Activated naive CD8-positive, alpha-beta T cell treated with anti-CD3 and anti-CD28 coated beads for 36 hours (primary cell): ENCODE measurements at regions not wholly inside any gene's neighbourhood (a gene's known extent, or its start where the extent isn't known, plus 50 kb on each side); places are given as distances from the start of the nearest gene placed in this dataset.
"Not testable (repeated sequence)": the region's sequence is repeated elsewhere in the genome, so short reads cannot be mapped to it uniquely, and the experiment has no call there.

ENCODE experiments used
- DNase-seq: peaks from one replicate; pipeline ENCODE4 v3.0.0; 2021
- H3K27ac Mint-ChIP-seq: one replicate; pipeline ENCODE4 v1.8.0; 2022; ENCODE audit warnings: mild to moderate bottlenecking, moderate library complexity, mixed read lengths
- H3K27me3 Mint-ChIP-seq: one replicate; pipeline ENCODE4 v1.8.0; 2022; ENCODE audit warnings: mild to moderate bottlenecking, mixed read lengths
- H3K36me3 Mint-ChIP-seq: one replicate; pipeline ENCODE4 v1.8.0; 2021; ENCODE audit warnings: mild to moderate bottlenecking, mixed read lengths
- H3K4me1 Mint-ChIP-seq: one replicate; pipeline ENCODE4 v1.8.0; 2021; ENCODE audit warnings: mixed read lengths
- H3K4me3 Mint-ChIP-seq: one replicate; pipeline ENCODE4 v1.8.0; 2022; ENCODE audit warnings: mild to moderate bottlenecking, moderate library complexity, mixed read lengths
- H3K9me3 Mint-ChIP-seq: one replicate; pipeline ENCODE4 v1.8.0; 2022; ENCODE audit warnings: mixed read lengths

DNA sequence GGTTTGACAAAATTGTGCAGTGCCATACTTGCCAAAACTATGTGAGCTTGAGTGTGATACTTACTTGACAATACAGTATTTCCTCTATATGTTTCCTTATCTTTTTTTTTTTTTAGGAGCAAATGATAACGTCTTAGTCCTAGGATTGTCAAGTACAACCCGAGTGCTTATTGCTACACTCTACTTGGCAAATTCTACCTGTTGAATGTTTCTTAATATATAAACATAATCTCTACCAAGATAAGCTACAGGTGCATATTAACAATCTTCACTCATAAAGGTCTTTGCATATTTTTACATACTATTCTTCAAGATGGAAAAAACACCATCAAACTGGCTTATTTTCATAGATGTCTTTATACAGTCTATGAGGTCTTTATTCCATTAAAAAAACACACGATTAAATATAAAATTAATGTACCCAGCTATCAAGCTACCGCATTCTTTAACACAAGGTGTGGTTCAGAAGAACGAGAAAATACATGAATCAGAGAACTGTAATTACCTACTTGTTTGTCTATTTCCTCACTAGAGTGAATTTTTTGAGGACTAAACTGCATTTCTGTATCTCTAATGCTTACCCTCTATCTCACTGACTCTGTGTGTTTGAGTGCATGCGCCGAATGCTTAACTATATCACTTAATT lies 76.1 kb upstream of the PDSS1 start:
- Mint-ChIP-seq H3K36me3 (no peaks in the 10 kb centered on the region), H3K27me3 (peaks cover 7% of the 10 kb centered on the region), H3K4me1 (peaks cover 8% of the 10 kb centered on the region), H3K27ac (no peak overlapping the region), H3K4me3 (no peak overlapping the region), H3K9me3 (no peaks in the 10 kb centered on the region)
- DNase-seq: no peak

DNA sequence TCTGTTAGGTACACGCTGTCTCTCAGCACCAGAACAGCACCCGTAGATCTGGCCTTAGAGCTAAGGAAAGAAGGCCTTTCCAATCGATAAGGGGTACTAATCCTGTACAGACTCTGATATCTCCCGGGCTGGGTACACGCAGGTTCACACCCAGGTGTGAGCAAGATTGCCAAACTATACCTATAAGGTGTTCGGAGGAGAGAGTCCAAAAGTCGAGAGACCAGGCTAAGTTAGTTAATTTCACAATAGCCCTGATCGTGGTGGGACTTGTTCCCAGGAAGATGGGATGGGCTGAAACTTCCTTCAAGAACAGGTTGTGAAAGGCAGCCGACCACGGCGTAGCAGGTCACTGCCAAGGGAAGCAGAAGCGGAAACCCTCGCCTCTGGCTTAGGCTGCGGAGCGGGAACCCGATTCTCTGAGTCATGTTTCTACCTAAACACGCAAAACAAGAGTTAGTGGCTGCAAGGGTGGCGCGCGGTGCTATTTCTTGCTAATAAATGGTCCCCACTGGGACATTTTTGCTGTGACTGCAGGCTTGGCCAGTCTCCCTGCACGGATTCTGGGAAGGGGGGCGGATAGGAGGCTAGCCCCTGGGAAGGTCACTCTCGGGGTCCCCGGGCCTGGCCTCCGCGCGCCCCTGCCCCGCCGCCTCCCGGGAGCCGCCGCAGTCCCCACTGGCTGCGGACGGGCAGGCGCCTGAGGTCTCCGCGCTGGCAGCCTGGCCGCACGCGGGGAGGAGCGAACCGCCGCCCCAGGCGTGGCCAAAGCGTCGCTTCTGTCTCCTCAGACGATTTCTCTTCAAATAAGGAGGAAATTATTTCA lies 75.4 kb upstream of the PDSS1 start:
- peak; percentile 39 for DNase-seq
- no peaks in the 10 kb centered on the region for H3K9me3 Mint-ChIP-seq
- H3K4me1 Mint-ChIP-seq: peaks cover 8% of the 10 kb centered on the region
- H3K27ac Mint-ChIP-seq: no peak overlapping the region
- H3K27me3 Mint-ChIP-seq: peaks cover 7% of the 10 kb centered on the region
- no peaks in the 10 kb centered on the region for H3K36me3 Mint-ChIP-seq
- H3K4me3 Mint-ChIP-seq: peak overlapping the region; percentile 26

DNA sequence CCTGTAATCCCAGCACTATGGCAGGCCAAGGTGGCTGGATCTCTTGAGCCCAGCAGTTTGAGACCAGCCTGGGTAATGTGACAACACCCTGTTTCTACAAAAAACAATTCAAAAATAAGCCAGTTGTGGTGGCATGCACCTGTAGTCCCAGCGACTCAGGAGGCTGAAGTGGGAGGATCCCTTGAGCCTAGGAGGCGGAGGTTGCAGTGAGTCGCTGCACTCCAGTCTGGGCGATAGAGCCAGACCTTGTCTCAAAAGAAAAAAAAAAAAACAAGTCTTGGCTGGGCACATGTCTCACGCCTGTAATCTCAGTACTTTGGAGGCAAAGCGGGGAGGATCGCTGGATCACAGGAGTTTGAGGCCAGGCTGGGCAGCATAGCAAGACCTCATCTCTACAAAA lies 74.6 kb upstream of the PDSS1 start:
- no peaks in the 10 kb centered on the region for H3K9me3 Mint-ChIP-seq
- DNase-seq: no peak
- peak overlapping the region; percentile 11 for H3K4me3 Mint-ChIP-seq
- no peak overlapping the region for H3K27ac Mint-ChIP-seq
- H3K4me1 Mint-ChIP-seq: peaks cover 8% of the 10 kb centered on the region
- no peaks in the 10 kb centered on the region for H3K36me3 Mint-ChIP-seq
- peaks cover 7% of the 10 kb centered on the region for H3K27me3 Mint-ChIP-seq

DNA sequence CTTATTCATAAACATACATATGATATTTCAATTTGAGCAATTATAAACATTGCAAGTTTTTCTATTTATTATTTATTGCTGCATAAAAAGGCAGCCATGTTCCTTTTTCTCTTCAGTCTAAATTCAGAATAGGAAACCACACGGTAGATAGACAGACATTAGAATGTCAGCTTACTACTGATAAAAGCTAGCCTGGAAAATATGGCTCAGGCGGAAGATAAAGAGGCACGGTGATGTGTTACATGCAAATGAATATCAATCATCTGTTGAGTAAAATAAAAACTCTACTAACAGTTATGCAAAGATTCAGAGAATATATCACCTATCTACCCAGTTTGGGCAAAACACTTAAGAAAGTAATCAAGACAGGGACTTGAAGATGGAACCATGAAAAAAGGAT lies 73.5 kb upstream of the PDSS1 start:
- Mint-ChIP-seq H3K27me3 (peaks cover 7% of the 10 kb centered on the region), H3K9me3 (no peaks in the 10 kb centered on the region), H3K27ac (no peak overlapping the region), H3K4me1 (peaks cover 11% of the 10 kb centered on the region), H3K36me3 (no peaks in the 10 kb centered on the region), H3K4me3 (no peak overlapping the region)
- no peak for DNase-seq

DNA sequence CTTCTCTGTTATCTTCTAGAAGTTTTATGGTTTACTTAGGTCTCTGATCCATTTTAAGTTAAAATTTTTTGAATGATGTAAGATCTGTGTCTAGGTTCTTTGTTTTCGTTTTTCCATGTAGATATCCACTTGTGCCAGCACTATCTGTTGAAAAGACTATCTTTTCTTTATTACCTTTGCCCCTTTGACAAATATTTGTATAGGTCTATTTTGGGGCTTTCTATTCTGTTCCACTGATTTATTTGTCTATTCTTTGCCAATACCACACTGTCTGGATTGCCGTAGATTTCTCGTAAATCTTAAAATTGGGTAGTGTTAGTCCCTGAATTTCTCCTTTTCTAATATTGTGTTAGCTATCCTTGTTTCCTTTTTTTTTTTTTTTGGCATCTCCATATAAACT lies 71.4 kb upstream of the PDSS1 start:
- no peaks in the 10 kb centered on the region for H3K36me3 Mint-ChIP-seq
- H3K4me1 Mint-ChIP-seq: peaks cover 11% of the 10 kb centered on the region
- no peak for DNase-seq
- H3K9me3 Mint-ChIP-seq: no peaks in the 10 kb centered on the region
- peaks cover 7% of the 10 kb centered on the region for H3K27me3 Mint-ChIP-seq
- no peak overlapping the region for H3K4me3 Mint-ChIP-seq
- no peak overlapping the region for H3K27ac Mint-ChIP-seq

DNA sequence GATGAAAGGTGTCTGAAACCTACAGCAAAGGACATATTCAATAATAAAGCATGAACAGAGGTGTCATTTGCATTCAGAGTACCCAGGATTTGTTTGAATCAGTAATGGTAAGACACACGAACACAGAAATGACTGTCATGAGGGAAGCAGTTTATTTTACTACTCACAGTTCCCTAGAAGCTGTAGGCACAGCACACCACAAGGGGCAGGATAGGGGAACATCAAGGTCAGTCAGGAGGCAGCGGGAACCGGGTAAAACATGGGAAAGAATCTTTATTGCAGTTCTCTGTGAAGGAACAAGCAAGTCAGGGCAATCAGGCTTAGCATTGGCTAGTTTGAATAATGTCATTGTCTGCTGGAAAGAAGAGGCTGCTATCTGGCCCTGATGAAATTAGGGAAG lies 70.2 kb upstream of the PDSS1 start:
- no peak for DNase-seq
- no peaks in the 10 kb centered on the region for H3K36me3 Mint-ChIP-seq
- H3K4me1 Mint-ChIP-seq: peaks cover 11% of the 10 kb centered on the region
- H3K9me3 Mint-ChIP-seq: no peaks in the 10 kb centered on the region
- H3K4me3 Mint-ChIP-seq: no peak overlapping the region
- peaks cover 7% of the 10 kb centered on the region for H3K27me3 Mint-ChIP-seq
- H3K27ac Mint-ChIP-seq: no peak overlapping the region

DNA sequence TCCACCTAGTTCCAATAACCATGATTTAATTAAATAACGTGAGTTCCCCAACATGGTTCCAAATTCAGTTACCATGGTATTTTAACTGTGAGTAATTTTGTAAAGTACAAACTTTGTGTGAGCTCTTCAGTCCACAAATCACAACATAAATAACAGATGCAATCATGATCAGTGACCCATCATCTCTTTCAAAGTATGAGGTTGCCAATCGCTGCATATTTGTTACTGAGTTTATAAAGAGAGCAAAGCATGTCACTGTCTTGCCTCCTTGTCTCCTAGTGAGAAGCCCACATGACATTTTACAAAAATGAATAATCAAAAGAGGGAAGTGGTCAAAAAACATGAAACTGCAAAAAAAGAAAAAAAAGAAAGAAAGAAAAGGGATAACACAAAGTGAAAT lies 69.1 kb upstream of the PDSS1 start:
- Mint-ChIP-seq H3K9me3 (peaks cover 3% of the 10 kb centered on the region), H3K4me3 (no peak overlapping the region), H3K36me3 (no peaks in the 10 kb centered on the region), H3K27ac (no peak overlapping the region), H3K4me1 (peaks cover 5% of the 10 kb centered on the region), H3K27me3 (peaks cover 7% of the 10 kb centered on the region)
- no peak for DNase-seq

DNA sequence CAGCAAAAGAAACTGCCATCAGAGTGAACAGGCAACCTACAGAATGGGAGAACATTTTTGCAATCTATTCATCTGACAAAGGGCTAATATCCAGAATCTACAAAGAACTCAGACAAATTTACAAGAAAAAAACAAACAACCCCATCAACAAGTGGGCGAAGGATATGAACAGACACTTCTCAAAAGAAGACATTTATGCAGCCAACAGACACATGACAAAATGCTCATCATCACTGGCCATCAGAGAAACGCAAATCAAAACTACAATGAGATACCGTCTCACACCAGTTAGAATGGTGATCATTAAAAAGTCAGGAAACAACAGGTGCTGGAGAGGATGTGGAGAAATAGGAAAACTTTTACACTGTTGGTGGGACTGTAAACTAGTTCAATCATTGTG lies 65.3 kb upstream of the PDSS1 start:
- H3K9me3 Mint-ChIP-seq, H3K27ac Mint-ChIP-seq, H3K36me3 Mint-ChIP-seq, H3K27me3 Mint-ChIP-seq, H3K4me1 Mint-ChIP-seq, H3K4me3 Mint-ChIP-seq, DNase-seq: not testable (repeated sequence)

DNA sequence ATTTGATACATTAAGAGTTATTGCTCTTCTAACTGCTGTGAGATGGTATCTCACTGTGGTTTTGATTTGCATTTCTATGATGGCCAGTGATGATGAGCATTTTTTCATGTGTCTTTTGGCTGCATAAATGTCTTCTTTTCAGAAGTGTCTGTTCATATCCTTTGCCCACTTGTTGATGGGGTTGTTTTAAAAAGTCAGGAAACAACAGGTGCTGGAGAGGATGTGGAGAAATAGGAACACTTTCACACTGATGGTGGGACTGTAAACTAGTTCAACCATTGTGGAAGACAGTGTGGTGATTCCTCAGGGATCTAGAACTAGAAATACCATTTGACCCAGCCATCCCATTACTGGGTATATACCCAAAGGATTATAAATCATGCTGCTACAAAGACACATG lies 63.4 kb upstream of the PDSS1 start:
- not testable (repeated sequence) for H3K27ac Mint-ChIP-seq, H3K4me3 Mint-ChIP-seq, H3K27me3 Mint-ChIP-seq, H3K36me3 Mint-ChIP-seq, H3K9me3 Mint-ChIP-seq, H3K4me1 Mint-ChIP-seq, DNase-seq

DNA sequence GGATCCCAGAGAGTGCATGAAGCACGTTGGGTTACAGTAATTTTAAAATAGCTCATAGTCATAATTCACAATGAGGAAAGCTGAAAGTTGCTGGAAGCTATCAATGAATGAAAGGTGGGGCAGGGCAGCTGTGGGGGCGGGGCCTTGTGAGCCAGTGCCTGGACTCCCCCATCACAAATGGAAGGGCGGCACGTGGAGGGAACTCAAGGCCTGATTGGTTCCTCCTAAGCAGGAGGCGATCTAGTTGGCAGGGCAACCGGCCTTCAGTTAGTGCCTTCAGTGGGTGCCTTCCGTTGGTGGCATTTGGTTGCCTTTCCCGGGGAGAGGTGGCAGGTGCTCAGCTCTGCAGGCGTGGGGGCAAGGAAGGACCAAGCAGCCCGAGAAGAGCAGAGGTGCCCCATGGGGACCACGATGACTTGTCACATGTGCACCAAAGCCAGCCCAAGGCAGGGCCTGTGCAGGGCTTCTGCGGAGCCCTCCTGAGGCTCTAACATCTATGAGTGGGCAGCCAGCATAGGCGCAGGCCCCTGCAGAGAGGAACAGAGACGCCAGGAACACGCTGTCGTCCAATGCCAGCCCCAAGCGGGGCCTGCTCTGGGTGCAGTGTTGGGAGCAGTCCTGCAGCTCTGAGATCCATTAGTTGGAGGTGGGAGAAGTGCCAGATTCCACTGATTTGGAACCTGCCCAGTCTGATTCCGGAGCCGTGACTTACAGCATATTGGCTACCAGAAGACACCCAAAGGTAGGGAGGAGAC lies 59.8 kb upstream of the PDSS1 start:
- no peak for DNase-seq
- Mint-ChIP-seq H3K4me3 (no peak overlapping the region), H3K27me3 (no peaks in the 10 kb centered on the region)

DNA sequence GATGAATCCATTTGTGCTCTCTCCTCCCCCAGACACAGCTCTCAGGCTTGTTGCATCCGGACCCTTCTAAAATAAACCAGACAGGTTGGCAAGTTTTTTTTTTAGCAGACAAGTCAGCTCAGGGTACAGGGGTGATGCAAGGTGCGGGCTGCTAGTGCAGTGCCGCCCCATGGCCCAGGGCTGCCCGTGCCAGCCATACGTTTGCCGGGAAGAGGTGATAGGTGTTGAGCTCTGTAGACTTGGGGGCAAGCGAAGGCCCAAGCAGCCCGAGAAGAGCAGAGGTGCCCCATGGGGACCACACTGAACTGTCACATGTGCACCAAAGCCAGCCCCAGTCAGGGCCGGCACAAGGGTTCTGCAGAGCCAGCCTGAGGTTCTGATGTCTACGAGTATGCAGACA lies 57.1 kb upstream of the PDSS1 start:
- no peaks in the 10 kb centered on the region for H3K27me3 Mint-ChIP-seq
- no peak overlapping the region for H3K27ac Mint-ChIP-seq
- peaks cover 4% of the 10 kb centered on the region for H3K4me1 Mint-ChIP-seq
- H3K9me3 Mint-ChIP-seq: no peaks in the 10 kb centered on the region
- no peak overlapping the region for H3K4me3 Mint-ChIP-seq
- H3K36me3 Mint-ChIP-seq: no peaks in the 10 kb centered on the region
- DNase-seq: no peak

More for the DNA sequence above, 59.8 kb upstream of the PDSS1 start:
- Mint-ChIP-seq H3K36me3 (no peaks in the 10 kb centered on the region), H3K4me1 (peaks cover 4% of the 10 kb centered on the region), H3K27ac (no peak overlapping the region), H3K9me3 (peaks cover 3% of the 10 kb centered on the region)

DNA sequence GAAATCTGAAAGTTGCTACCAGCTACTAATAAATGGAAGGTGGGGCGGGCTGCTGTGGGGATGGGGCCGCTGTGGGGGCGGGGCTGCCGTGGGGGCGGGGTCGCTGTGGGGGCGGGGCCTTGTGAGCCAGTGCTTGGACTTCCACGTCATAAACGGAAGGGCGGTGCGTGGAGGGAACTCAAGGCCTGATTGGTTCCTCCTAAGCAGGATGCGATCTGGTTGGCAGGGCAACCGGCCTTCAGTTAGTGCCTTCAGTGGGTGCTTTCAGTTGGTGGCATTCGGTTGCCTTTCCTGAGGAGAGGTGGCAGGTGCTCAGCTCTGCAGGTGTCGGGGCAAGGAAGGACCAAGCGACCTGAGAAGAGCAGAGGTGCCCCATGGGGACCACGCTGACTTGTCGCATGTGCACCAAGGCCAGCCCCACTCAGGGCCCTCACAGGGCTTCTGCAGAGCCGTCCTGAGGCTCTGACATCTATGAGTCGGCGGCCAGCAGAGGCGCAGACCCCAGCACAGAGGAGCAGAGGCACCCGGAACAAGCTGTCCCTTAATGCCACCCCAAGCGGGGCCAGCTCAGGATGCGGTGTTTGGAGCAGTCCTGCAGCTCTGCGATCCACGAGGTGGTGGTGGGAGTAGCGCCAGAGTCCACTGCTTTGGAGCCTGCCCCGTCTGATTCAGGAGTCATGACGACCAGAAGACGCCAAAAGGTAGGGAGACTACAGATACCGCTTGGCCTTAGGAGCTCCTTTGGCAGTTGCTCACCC lies 54.4 kb upstream of the PDSS1 start:
- Mint-ChIP-seq H3K36me3 (no peaks in the 10 kb centered on the region), H3K27ac (no peak overlapping the region), H3K4me3 (no peak overlapping the region), H3K4me1 (peaks cover 4% of the 10 kb centered on the region), H3K9me3 (no peaks in the 10 kb centered on the region), H3K27me3 (no peaks in the 10 kb centered on the region)
- DNase-seq: no peak

DNA sequence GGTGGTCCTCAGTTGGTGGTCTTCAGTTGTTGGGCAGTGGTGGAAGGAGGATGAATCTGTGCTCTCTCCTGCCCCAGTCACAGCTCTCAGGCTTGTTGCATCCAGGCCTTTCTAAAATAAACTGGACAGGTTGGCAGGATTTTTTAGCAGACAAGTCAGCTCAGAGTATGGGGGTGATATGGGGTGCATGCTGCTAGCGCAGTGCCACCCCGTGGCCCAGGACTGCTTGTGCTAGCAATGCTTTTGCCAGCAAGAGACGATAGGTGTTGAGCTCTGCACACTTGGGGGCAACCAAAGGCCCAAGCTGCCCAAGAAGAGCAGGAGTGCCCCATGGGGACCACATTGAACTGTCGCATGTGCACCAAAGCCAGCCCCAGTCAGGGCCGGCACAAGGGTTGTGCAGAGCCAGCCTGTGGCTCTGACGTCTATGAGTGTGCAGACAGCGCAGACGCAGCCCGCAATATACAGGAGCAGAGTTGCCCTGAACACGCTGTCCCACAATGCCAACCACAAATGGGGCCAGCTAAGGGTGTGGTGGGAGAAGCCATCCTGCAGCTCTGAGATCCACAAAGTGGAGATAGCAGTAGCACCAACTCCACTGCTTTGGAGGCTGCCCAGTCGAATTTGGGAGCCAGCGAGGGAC lies 49.8 kb upstream of the PDSS1 start:
- Mint-ChIP-seq H3K27ac (no peak overlapping the region), H3K4me1 (no peaks in the 10 kb centered on the region), H3K27me3 (no peaks in the 10 kb centered on the region), H3K36me3 (no peaks in the 10 kb centered on the region), H3K9me3 (no peaks in the 10 kb centered on the region), H3K4me3 (no peak overlapping the region)
- DNase-seq: no peak
